GM12864 (cell line): ENCODE measurements at regions not wholly inside any gene's neighbourhood (a gene's known extent, or its start where the extent isn't known, plus 50 kb on each side); places are given as distances from the start of the nearest gene placed in this dataset.

Source experiments
- DNase-seq: peaks from one replicate; pipeline ENCODE4 v3.0.0-alpha.2; 2011; ENCODE audit warnings: low read depth
- H3K4me3 ChIP-seq: 2 replicates; pipeline ENCODE4 v1.5.1; 2011; ENCODE audit warnings: mild to moderate bottlenecking, low read depth, low read length, control low read depth
- TF ChIP-seq, protein P1 (sequence below): IDR thresholded peaks from 2 replicates; pipeline ENCODE4 v1.5.1; 2011; ENCODE audit warnings: low read depth, mild to moderate bottlenecking, moderate library complexity, low read length, control low read depth, inconsistent platforms; ENCODE audit errors: missing control alignments

- TF ChIP-seq, protein P1, sequence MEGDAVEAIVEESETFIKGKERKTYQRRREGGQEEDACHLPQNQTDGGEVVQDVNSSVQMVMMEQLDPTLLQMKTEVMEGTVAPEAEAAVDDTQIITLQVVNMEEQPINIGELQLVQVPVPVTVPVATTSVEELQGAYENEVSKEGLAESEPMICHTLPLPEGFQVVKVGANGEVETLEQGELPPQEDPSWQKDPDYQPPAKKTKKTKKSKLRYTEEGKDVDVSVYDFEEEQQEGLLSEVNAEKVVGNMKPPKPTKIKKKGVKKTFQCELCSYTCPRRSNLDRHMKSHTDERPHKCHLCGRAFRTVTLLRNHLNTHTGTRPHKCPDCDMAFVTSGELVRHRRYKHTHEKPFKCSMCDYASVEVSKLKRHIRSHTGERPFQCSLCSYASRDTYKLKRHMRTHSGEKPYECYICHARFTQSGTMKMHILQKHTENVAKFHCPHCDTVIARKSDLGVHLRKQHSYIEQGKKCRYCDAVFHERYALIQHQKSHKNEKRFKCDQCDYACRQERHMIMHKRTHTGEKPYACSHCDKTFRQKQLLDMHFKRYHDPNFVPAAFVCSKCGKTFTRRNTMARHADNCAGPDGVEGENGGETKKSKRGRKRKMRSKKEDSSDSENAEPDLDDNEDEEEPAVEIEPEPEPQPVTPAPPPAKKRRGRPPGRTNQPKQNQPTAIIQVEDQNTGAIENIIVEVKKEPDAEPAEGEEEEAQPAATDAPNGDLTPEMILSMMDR, result no peak
- no peak overlapping the region for H3K4me3 ChIP-seq
- no peak for DNase-seq
These were observed 156.6 kb upstream of the CAND1 start for GRCh38 chr12:67112586-67112985.

- no peak for DNase-seq
- TF ChIP-seq, protein P1, result no peak
These were observed 153.0 kb upstream of the CAND1 start for GRCh38 chr12:67116134-67116533.

DNA sequence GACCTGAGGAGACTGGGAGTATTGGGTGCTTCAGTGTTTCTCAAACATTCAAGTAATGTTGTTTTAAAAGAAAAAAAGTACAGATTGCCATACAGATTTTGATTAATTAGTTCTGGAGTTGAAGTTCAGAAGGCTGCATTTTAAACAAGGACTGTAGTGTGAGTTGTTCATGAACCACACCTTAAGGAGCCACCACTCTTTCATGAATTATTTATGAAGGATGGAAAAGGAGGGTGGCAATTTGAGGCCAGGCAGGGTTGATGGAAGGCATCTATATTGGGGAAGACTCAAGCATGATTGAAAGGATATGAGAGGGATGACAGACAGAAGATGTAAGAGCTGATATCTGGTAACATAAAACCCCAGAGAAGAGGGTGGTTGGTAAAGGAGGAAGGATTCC is 146.6 kb upstream of the CAND1 start:
- DNase-seq, result no peak
- H3K4me3 ChIP-seq, result no peak overlapping the region
- TF ChIP-seq, protein P1, result no peak

More at GRCh38 chr12:67116134-67116533, 153.0 kb upstream of the CAND1 start:
- no peak overlapping the region for H3K4me3 ChIP-seq

DNA sequence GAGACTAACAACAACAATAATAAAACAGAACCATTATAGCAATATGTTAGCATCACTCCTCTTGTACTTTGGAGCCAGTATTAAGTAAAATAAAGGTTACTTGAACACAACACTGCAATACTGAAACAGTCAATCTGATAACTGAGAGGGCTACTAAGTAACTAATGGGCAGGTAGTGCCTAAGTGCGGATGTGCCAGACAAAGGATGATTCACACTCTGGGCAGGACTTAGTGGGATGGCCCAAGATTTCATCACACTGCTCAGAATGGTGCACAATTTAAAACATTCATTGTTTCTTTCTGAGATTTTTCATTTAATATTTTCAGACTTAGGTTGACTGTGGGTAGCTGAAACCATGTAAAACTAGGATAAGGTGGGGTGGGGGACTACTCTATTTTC is 131.9 kb upstream of the CAND1 start:
- H3K4me3 ChIP-seq, result no peak overlapping the region
- TF ChIP-seq, protein P1, result no peak
- no peak for DNase-seq

DNA sequence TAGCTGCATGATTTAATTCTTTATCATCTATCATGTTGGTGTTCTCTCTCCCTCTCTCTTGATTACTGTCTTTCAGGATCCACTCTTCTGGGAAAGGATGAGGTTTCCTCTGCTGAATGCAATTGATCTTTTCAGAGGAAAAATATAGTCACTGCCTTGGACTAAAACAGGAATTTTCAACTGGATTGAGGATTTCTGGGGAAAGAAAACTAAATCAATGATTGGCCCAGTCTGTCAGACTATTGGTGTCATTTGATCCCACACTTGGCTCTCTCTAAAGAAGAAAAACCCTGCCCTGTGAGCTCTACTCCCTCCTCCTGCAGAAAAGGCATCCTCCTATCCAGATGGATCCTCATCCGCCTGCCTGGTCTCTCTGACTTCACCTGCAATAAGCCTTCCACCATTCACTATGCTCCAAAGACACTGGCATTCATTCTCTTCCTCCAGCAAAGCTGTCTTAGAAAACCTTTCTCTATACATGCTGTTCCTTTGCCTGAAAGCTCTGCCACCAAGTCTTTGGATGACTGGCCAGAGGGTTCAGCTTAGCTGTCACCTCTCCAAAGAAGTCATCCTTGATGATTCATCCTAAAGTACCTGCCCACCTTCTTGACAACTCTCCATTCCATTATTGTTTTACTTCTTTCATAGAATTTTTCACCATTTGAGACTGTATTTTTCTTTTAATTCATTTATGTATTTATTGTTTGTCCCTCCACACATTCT is 127.7 kb upstream of the CAND1 start:
- H3K4me3 ChIP-seq, result no peak overlapping the region
- TF ChIP-seq, protein P1, result no peak
- DNase-seq, result no peak

DNA sequence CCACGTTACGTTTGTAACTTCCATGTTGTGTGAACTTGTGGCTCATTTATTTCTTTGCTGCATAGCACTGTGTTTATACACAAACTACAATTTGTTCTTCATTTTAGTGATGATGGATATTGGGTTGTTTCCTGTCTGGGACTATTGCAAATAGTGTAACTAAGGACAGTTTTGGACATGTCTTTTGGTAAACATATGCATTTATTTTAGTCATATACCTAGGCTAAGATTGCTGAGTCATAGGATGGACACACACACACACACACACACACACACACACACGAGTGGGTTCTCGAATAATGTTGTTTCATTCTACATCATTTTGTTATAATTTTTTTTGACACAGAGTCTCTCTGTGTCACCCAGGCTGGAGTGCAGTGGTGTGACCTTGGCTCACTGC is 123.5 kb upstream of the CAND1 start:
- no peak for DNase-seq
- H3K4me3 ChIP-seq, result no peak overlapping the region
- TF ChIP-seq, protein P1, result no peak

GRCh38 chr12:67147030-67147429 is 122.1 kb upstream of the CAND1 start:
- DNase-seq, result no peak
- H3K4me3 ChIP-seq, result no peak overlapping the region
- TF ChIP-seq, protein P1, result no peak
